ENCODE measurements at regions not wholly inside any gene's neighbourhood (a gene's known extent, or its start where the extent isn't known, plus 50 kb on each side); places are given as distances from the start of the nearest gene placed in this dataset.
A peak's percentile ranks its signal among the peaks of the same experiment; 100 is the strongest.
"Not testable (repeated sequence)": the region's sequence is repeated elsewhere in the genome, so short reads cannot be mapped to it uniquely, and the experiment has no call there.

DNA sequence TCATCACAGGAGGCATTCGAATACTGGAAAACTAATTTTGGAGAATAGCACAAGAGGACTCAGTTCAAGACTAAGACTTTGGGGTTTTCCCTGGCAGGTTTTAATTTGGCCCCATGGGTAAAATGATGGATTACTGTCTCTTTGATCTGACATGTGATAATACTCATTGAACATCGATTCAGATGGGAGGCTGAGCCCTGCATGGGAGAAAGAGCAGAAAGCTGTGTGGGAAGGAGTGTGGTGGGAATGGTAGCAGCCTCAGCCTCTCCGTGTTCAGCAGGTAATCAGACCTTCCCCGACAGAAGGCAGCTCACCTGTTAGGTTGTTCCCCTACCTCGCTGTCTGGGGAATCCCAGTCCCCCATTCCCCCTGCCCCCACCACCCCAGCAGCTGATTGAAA is 124.7 kb upstream of the TNRC6C start:
- H3K4me3 Mint-ChIP-seq, result no peak overlapping the region
- H3K9me3 Mint-ChIP-seq, result peaks cover 0 to 1% (median 0%) of the 10 kb centered on the region in 3 donors
- peaks cover 41% of the 10 kb centered on the region for H3K27me3 Mint-ChIP-seq
- H3K27ac Mint-ChIP-seq, result no peak overlapping the region
- H3K36me3 Mint-ChIP-seq, result no peaks in the 10 kb centered on the region
- peaks cover 5 to 17% (median 7%) of the 10 kb centered on the region in 3 donors for H3K4me1 Mint-ChIP-seq

DNA sequence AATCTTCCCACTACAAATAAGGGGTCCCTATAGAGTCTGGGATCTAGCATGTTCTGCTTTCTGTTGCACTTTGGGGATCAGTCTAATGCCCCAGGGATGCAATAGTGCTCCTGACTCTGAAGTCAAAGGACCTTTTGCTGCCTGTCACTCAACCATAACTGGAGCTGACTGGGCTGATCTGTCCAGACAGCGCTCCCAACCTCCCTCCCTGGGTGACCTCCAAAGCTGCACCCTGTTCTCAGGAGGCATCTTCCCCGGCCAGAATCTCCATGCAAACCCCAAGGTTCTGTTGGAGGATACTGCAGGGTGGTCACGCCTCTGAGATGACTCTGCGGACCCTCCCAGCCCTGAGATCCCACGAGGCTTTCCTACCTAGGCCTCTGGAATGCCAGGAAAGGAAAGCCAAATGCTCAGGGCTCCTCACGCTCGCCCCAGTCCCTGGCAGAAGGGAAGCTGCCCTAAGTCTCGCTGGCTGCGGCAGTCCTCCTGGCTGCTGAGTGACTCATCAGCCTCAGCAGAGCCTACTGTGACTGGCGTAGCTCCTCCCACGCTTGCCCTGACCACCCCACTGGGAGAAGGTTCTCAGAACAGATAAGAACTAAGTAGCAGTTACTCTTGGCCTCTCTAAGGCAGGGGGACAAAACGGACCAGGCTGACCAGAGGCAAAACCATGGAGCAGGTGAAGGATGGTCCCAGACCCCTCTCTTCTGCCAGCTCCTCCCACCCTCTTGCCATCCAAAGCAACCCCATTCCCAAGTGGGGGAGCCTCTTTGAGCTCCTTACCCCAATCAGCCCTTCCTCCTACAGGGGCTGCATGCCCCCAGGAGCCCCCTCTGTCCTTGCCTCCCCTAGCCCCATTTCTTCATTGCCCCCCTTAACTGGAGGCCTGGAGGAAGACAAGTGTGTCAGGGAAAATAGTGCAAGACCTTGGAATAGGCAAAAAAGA is 124.1 kb upstream of the TNRC6C start:
- Mint-ChIP-seq H3K27ac (no peak overlapping the region), H3K36me3 (no peaks in the 10 kb centered on the region), H3K27me3 (peaks cover 48% of the 10 kb centered on the region), H3K9me3 (peaks cover 0 to 1% (median 0%) of the 10 kb centered on the region in 3 donors), H3K4me1 (peaks cover 5 to 23% (median 12%) of the 10 kb centered on the region in 3 donors), H3K4me3 (peak overlapping the region in 1 of 4 donors; percentile 45)

DNA sequence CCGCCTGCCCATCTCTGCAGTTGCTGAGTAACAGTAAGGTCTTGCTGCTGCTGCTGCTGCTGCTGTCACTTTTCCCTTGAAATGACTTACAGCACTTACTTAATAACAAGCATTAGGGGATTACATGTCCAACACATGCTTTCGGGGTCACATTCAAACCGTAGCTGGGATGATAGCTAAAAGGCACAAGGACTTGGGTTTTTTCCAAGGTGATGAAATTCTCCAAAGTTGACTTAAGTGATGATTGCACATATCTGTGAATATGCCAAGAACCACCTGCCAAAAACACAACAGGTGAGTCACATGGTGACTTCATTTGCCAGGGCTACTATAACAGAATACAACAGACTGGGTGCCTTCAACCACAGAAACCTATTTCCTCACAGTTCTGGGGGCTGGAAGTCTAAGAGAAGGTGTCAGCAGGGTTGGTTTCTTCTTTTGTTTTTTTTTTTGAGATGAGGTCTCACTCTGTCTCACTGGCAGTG is 121.9 kb upstream of the TNRC6C start:
- Mint-ChIP-seq H3K36me3 (no peaks in the 10 kb centered on the region), H3K4me3 (no peak overlapping the region), H3K27ac (no peak overlapping the region), H3K9me3 (peaks cover 0 to 1% (median 0%) of the 10 kb centered on the region in 3 donors), H3K4me1 (peaks cover 5 to 23% (median 12%) of the 10 kb centered on the region in 3 donors), H3K27me3 (peaks cover 61% of the 10 kb centered on the region)

GRCh38 chr17:77837072-77837471 is 121.4 kb upstream of the TNRC6C start:
- Mint-ChIP-seq H3K27me3 (peaks cover 65% of the 10 kb centered on the region), H3K4me1 (peaks cover 5 to 23% (median 12%) of the 10 kb centered on the region in 3 donors)
- H3K9me3 Mint-ChIP-seq, result not testable (repeated sequence)

DNA sequence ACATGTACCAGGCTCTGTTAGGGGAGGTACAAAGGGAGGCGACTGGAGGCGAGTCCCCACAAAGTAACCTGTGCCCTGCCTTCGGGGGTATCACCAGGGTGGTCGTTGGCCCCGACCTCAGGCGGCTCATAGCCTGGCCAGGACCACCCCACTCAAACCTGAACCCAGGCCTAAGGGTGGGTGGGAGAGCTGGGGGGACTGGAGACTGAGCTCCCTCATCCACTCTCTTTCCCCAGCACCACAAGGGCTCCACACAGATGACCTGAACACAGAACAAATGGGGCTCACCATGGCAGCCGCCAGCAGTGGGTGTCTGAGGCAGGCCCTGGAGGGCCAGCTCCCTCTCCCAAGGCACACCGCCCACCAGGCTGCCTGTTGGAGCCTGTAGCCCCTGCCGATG is 120.6 kb upstream of the TNRC6C start:
- H3K9me3 Mint-ChIP-seq, result peaks cover 0 to 1% (median 0%) of the 10 kb centered on the region in 3 donors
- peaks cover 67% of the 10 kb centered on the region for H3K27me3 Mint-ChIP-seq
- H3K4me1 Mint-ChIP-seq, result peaks cover 11 to 27% (median 12%) of the 10 kb centered on the region in 3 donors
- no peak overlapping the region for H3K27ac Mint-ChIP-seq
- H3K36me3 Mint-ChIP-seq, result no peaks in the 10 kb centered on the region
- H3K4me3 Mint-ChIP-seq, result no peak overlapping the region

More at GRCh38 chr17:77837072-77837471, 121.4 kb upstream of the TNRC6C start:
- not testable (repeated sequence) for H3K4me3 Mint-ChIP-seq, H3K27ac Mint-ChIP-seq, H3K36me3 Mint-ChIP-seq

- Mint-ChIP-seq H3K4me1 (peaks cover 20 to 32% (median 20%) of the 10 kb centered on the region in 3 donors), H3K27ac (no peak overlapping the region), H3K4me3 (peak overlapping the region in 1 of 4 donors; percentile 39), H3K36me3 (no peaks in the 10 kb centered on the region), H3K27me3 (peaks cover 69% of the 10 kb centered on the region), H3K9me3 (peaks cover 0 to 1% (median 0%) of the 10 kb centered on the region in 3 donors)
Measured at GRCh38 chr17:77838748-77839697, 119.5 kb upstream of the TNRC6C start.

DNA sequence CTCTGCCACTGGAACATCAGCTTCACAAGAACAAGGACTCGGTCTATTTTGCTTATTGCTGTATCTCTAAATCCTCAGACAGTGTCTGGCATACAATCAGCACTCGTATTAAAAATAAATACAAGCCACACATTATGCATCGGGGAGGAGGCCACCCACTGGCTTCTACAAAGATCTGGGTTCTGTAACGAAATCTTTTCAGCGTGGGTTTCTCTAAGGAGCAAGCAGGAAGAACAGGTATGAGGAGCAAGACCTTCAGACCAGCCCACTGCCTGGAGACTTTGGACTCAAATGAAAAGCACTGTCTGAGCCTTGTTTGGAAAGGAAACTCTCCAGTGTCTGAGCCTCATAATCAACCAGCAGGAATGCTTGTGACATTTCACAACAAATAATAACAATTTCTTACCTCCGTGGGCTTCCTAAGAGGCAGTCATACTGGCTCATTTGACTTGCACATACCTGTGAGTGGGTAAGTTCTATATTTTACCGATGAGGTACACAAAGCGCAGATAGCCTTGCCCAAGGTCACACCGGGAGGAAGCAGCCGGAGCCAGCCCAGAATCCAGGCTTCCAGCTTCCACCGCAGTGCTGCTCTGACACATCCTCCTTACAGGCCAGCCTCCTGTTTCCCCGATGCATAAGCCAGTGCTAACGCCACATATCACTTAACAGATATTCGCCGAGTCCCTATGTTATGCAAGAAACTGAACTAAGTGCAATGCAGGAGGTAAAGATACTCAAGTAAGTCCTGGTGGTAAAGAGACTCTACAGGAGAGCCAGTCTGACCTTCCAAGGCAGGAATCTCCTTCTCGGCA is 118.6 kb upstream of the TNRC6C start:
- Mint-ChIP-seq H3K27ac (no peak overlapping the region), H3K27me3 (peaks cover 66% of the 10 kb centered on the region), H3K9me3 (peaks cover 0 to under 1% (median 0%) of the 10 kb centered on the region in 3 donors), H3K36me3 (no peaks in the 10 kb centered on the region), H3K4me3 (peak overlapping the region in 1 of 4 donors; percentile 41), H3K4me1 (peaks cover 17 to 32% (median 20%) of the 10 kb centered on the region in 3 donors)

- H3K4me3 Mint-ChIP-seq, result no peak overlapping the region
- H3K27me3 Mint-ChIP-seq, result peaks cover 64% of the 10 kb centered on the region
- no peak overlapping the region for H3K27ac Mint-ChIP-seq
- H3K9me3 Mint-ChIP-seq, result no peaks in the 10 kb centered on the region
- H3K36me3 Mint-ChIP-seq, result no peaks in the 10 kb centered on the region
- H3K4me1 Mint-ChIP-seq, result peaks cover 15 to 29% (median 17%) of the 10 kb centered on the region in 3 donors
Measured at GRCh38 chr17:77840513-77841165, 117.9 kb upstream of the TNRC6C start.

DNA sequence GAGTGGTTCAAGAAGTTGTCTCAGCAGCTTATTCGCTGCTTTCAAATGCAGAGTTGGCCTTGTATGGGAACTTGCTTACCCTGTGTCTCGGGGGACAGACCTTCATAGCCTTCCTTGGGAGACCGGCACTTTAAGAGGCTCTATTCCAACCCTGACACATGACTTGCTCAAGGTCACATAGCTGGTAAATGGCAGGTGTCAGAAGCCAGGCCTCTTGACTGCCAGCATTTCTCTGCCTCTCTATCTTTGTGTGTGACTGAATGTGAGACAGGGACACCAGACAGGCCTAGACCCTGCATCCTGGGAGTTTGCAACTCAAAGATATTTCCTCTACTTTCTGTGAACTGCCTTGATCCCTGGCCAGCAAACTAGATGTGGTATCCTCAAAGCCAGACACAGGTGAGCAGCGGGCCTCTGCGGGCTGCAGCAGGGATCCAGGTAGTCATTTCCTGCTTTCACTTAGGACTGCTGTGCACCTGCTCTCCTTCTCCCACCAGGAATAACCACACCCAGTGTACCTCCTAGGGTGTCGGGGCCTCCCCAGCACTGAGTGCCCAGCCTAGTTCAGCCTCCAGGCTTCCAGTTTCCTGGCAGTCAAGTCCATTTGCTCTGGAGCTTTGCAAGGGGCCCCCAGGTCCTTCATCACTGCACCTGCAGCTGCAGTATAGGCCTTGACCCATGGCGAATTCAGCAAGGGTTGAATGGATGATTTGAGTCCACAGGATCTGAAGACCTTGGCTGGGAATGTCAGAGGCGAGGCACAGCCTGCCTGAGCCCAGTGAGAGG is 116.6 kb upstream of the TNRC6C start:
- no peak overlapping the region for H3K27ac Mint-ChIP-seq
- H3K36me3 Mint-ChIP-seq, result no peaks in the 10 kb centered on the region
- H3K27me3 Mint-ChIP-seq, result peaks cover 71% of the 10 kb centered on the region
- H3K4me1 Mint-ChIP-seq, result peaks cover 21 to 36% (median 24%) of the 10 kb centered on the region in 3 donors
- H3K9me3 Mint-ChIP-seq, result no peaks in the 10 kb centered on the region
- H3K4me3 Mint-ChIP-seq, result no peak overlapping the region

DNA sequence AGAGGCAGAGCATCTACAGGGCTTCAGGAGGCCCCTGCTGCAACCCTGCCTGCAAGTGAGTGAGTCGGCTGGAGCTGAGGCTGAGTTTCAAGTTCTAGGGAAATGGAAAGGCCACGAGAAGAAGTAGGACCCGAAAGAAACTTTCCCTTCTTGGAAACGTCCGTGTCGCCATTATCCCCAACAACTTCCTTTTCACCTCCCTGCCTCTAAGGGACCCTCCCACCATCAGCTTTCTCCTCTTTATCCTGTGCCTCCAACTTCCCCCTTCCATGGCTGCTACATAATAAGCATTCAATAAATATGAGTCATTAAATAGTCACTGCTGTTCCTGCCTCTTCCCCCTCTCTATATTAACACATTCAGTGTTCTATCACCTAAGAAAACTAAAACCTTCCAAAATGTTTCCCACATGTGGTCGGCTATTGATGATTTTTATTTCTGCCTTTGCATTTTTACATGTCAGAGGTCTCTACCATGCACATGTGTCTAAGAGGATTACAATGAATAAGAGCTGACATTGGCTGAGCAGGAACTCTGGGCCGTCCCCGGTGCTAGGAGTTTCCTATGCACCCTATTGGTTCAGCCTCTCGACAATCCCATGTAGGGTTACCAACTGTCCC is 115.9 kb upstream of the TNRC6C start:
- Mint-ChIP-seq H3K27ac (peak overlapping the region in 1 of 3 donors; percentile 7), H3K36me3 (no peaks in the 10 kb centered on the region), H3K9me3 (no peaks in the 10 kb centered on the region), H3K27me3 (peaks cover 75% of the 10 kb centered on the region), H3K4me1 (peaks cover 21 to 39% (median 24%) of the 10 kb centered on the region in 3 donors), H3K4me3 (no peak overlapping the region)

DNA sequence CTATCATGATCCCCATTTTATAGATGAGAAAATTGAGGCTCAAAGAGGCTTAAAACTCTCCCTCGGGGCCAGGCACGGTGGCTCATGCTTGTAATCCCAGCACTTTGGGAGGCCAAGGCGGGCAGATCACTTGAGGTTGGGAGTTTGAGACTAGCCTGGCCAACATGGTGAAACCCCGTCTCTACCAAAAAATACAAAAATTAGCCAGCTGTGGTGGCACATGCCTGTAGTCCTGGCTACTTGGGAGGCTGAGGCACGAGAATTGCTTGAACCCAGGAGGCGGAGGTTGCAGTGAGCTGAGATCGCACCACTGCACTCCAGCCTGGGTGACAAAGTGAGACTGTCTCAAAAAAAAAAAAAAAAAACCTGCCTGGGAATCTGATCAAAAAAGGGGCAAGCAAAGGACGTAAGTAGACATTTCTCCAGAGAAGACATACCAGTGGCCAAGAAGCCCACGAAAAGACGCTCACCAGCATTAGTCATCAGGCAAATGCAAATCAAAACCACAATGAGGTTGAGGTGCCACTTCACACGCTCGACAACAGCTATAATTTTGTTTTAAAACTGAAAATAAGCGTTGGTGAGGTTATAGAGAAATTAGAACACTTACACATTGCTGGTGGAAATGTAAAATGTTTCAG is 115.1 kb upstream of the TNRC6C start:
- not testable (repeated sequence) for H3K36me3 Mint-ChIP-seq, H3K9me3 Mint-ChIP-seq
- Mint-ChIP-seq H3K27ac (peak overlapping the region in 2 of 3 donors; percentile 39 to 57), H3K4me1 (peaks cover 21 to 39% (median 23%) of the 10 kb centered on the region in 3 donors), H3K27me3 (peaks cover 73% of the 10 kb centered on the region), H3K4me3 (peak overlapping the region in 2 of 4 donors; percentile 6 to 45)

DNA sequence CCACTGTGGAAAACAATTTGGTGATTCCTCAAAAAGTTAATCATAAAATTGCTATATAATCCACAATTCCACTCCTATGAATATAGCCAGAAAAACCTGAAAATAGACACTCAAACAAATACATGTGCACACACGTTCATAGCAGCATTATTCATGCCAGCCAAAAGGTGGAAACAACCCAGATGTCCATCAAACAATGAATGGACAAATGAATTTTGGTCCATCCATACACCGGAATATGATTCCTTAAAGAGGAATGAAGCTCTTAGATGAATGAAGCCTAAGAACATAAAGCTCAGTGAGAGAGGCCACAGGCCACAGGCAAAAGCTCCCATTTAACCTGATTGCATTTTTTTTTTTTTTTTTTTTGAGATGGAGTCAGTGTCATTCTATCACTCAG is 114.6 kb upstream of the TNRC6C start:
- peaks cover 69% of the 10 kb centered on the region for H3K27me3 Mint-ChIP-seq
- H3K9me3 Mint-ChIP-seq, result no peaks in the 10 kb centered on the region
- H3K4me1 Mint-ChIP-seq, result peaks cover 20 to 38% (median 21%) of the 10 kb centered on the region in 3 donors
- peak overlapping the region in 2 of 4 donors; percentile 6 to 45 for H3K4me3 Mint-ChIP-seq
- H3K27ac Mint-ChIP-seq, result peak overlapping the region; percentile 39 to 57 (median 39)
- H3K36me3 Mint-ChIP-seq, result no peaks in the 10 kb centered on the region

Measured in IgD-negative memory B cell (primary cell).